ENCODE measurements at regions not wholly inside any gene's neighbourhood (a gene's known extent, or its start where the extent isn't known, plus 50 kb on each side); places are given as distances from the start of the nearest gene placed in this dataset.

DNA sequence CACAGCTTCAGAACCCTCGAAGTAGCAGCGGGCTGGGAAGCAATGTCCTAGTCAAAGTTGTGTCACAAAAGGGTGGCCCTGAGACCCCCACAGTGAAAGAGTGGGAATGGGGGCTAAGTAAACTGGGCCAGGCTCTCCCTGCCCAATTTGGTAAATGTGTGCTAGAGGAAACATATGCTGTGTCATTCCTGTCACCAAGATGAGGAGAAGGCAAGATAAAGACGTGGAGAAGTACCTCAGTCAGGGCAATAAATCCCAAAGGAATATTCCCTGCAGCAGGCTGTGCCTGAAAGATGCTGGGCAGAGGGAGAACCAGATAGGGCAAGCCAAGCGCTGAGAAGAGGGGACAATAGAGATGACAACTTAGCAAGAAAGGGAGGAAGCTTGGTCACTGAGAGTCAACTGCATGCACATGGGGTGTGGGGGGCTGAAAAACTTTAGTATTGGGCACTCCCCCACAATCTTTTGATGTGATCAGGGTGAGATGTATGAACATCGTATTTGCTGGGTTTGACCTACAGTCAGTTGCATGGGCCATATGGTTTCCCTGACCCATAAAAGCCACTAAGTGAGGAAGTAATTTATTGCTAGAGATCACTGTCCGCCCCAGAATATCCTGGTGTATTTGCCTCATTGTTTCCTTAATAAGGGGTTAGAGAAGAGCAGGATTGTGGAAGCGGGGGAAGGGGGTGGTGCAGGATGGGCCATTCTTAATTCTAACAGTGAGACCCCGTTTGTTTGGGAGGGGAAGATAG is 49.9 kb upstream of the CXCR4 start:
- Mint-ChIP-seq H3K4me3 (no peak overlapping the region), H3K9me3 (peaks cover 2% of the 10 kb centered on the region), H3K27me3 (ENCODE audit: low read depth) (peaks cover 3% of the 10 kb centered on the region), H3K36me3 (no peaks in the 10 kb centered on the region), H3K27ac (no peak overlapping the region), H3K4me1 (peaks cover 13% of the 10 kb centered on the region)
- DNase-seq (ENCODE audit: low spot score in 2 of 2, unreplicated experiment in 2 of 2) = no peak
- TF ChIP-seq, protein P1, sequence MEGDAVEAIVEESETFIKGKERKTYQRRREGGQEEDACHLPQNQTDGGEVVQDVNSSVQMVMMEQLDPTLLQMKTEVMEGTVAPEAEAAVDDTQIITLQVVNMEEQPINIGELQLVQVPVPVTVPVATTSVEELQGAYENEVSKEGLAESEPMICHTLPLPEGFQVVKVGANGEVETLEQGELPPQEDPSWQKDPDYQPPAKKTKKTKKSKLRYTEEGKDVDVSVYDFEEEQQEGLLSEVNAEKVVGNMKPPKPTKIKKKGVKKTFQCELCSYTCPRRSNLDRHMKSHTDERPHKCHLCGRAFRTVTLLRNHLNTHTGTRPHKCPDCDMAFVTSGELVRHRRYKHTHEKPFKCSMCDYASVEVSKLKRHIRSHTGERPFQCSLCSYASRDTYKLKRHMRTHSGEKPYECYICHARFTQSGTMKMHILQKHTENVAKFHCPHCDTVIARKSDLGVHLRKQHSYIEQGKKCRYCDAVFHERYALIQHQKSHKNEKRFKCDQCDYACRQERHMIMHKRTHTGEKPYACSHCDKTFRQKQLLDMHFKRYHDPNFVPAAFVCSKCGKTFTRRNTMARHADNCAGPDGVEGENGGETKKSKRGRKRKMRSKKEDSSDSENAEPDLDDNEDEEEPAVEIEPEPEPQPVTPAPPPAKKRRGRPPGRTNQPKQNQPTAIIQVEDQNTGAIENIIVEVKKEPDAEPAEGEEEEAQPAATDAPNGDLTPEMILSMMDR (IDR thresholded peaks at IDR 0.05; ENCODE audit: unreplicated experiment) = no peak

All from mesothelial cell of epicardium (in vitro differentiated cells).